C4-2B (cell line): ENCODE measurements at regions not wholly inside any gene's neighbourhood (a gene's known extent, or its start where the extent isn't known, plus 50 kb on each side); places are given as distances from the start of the nearest gene placed in this dataset.

Source experiments
- H3K27ac ChIP-seq: fragments of 450-650 bp; 2 replicates; pipeline ENCODE4 v1.5.1; 2017
- CTCF ChIP-seq: fragments of 450-650 bp; conservative IDR thresholded peaks from 2 replicates; pipeline ENCODE4 v1.5.1; 2017; ENCODE audit warnings: mild to moderate bottlenecking
- ZFX ChIP-seq: fragments of 450-650 bp; IDR thresholded peaks from 2 replicates; pipeline ENCODE4 v1.6.1; 2017

DNA sequence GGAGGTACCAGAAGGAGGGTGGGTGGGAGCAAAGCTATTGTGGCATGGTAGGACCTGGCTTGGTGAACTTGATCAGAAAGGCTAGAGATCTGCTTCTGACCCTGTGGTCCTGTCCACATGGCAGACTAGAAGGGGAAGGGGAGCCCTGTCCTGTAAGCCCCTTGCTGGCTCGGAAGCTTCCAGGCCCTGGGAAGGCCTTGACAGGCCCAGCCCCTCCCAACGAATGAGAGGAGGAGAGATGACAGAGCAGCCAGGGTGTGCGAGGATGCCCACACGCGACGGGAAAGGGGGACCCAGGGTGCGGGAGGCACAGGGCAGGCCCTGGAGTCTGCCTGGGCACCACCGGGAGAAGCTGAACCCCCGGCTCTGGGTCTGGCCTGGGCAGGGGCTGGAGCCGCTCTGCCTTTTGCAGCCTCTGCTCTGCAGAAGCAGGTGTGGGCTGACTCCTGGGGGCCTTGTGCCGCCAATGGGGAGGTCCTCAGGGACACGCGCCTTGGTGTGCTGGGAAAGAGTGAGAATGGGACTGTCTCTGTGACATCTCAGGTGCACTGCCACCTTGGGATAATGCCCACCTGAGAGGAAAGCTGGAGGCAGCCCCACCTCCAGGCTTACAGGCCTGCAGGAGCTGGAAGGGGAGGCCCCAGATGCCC is 1447.5 kb downstream of the BRD1 start:
- TF ChIP-seq CTCF (no peak), ZFX (no peak)

GRCh38 chr22:48379371-48379770 is 1448.3 kb downstream of the BRD1 start:
- no peak overlapping the region for H3K27ac ChIP-seq
- no peak for TF ChIP-seq ZFX
- TF ChIP-seq CTCF = no peak

More for the DNA sequence above, 1447.5 kb downstream of the BRD1 start:
- no peak overlapping the region for H3K27ac ChIP-seq

DNA sequence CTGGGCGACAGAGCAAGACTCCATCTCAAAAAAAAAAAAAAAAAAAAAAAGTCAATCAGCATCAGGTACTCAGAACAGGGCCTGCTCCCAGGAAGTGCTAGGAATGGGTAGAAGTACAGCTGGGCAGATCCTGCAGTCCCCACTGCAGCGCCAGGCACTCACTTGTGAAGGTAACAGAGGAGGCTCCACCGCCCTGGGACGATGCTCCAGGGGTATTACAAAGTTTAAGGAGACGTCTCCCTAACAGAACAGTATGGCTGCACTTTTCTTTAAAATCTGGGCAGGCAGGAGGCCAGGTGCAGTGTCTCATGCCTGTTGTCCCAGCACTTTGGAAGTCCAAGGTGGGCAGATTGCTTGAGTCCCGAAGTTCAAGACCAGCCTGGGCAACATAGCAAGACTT is 1449.0 kb downstream of the BRD1 start:
- no peak overlapping the region for H3K27ac ChIP-seq
- TF ChIP-seq ZFX (no peak), CTCF (no peak)

- TF ChIP-seq ZFX = no peak
- no peak for TF ChIP-seq CTCF
- H3K27ac ChIP-seq = no peak overlapping the region
These were observed 1450.5 kb downstream of the BRD1 start for GRCh38 chr22:48376936-48377712.

DNA sequence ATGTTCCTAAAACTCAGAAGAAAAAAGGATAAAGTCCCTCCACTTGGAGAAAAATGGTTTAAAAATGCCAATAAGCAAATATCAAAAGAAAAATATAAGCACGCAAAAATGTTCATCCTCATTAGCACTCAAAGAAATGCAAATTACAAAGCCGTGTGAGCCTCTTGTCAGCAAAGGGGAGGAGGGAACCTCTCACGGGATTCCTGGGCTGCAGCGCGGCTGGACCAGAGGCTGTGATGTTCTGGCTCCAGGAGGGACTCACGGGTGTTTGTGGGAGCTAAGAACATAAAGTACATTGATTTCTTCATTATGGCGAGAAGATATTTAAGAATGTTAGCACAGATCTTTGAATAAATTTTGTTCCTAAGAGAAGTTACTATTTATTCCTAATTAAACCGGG is 1451.2 kb downstream of the BRD1 start:
- TF ChIP-seq ZFX (no peak), CTCF (no peak)
- H3K27ac ChIP-seq = no peak overlapping the region

DNA sequence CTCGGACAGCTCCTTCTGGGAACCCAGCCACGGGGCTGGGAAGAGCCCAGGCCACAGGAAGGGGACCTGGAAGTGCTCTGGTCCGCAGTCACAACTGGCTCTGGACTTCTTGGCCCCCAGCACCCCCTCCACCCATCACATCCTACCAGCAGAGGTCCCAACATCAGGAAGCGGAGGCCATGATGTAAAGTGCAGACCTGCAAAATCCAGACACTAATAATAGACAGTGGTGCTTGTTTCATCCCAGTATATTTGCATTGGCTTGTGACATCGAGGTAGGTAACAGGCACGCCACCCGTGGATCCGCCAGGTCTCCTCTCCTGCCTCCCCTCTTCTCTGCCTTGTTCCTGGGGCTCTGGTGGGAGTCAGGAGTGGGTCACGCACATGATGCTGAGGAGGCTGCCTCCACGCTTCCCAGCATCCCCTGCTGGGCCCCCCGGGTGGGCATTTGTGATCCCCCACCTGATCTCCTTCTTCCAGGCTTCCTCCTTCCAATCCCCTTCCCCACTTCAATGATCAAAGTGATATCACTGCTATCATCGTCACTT is 1454.0 kb downstream of the BRD1 start:
- TF ChIP-seq ZFX (no peak), CTCF (no peak)
- no peak overlapping the region for H3K27ac ChIP-seq

DNA sequence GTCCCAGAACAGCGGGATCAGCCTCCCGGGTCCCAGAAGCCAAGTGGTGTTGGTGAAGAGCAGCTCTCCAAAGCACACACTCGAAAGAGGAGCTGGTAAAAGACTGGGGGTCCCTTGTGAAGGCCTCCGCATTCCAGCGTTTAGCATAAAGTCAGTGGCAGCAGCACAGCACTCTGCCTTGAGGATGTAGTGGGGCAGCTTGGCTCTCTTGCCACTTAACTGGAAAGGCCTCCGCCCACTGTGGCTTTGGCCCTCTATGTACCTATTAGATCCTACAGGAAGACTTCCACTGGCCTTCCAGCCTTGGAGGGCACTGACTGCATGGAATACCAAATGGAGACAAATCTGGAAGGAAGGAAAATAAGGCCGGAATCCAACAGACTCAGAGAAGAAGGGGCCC is 1455.3 kb downstream of the BRD1 start:
- no peak overlapping the region for H3K27ac ChIP-seq
- TF ChIP-seq ZFX (no peak), CTCF (no peak)
